Stimulated activated CD4-positive, alpha-beta T cell treated with anti-CD3 and anti-CD28 coated beads, Interleukin-4, amount 100 ng/mL, for 1 hour (primary cell): ENCODE measurements at regions not wholly inside any gene's neighbourhood (a gene's known extent, or its start where the extent isn't known, plus 50 kb on each side); places are given as distances from the start of the nearest gene placed in this dataset.
"Not testable (repeated sequence)": the region's sequence is repeated elsewhere in the genome, so short reads cannot be mapped to it uniquely, and the experiment has no call there.

Source experiments
- DNase-seq: peaks from one replicate; pipeline ENCODE4 v3.0.0-alpha.2; 2020

DNA sequence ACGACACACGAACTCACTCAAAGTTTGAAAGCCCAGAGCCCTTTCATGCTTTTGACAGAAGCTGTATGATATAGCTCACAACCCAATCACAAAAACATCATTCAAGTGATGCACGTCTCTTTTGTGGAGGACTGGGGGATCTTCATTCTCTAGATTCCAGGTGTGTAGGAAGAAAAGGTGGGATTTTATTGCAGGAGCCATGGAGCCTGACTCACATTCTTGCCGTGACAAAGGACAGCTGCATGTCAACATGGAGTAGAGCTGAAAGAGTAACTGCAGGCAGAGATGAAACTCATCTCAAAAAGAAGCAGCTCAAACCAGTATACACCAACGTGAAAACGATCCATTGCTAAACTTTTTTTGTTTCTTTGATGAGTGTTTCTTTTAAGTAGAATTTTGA lies 50.9 kb upstream of the PDE1A start:
- no peak for DNase-seq

- no peak for DNase-seq
Observed at GRCh38 chr2:182481676-182482075, 54.8 kb upstream of the PDE1A start.

- DNase-seq = no peak
Observed at GRCh38 chr2:182482511-182482910, 55.7 kb upstream of the PDE1A start.

DNA sequence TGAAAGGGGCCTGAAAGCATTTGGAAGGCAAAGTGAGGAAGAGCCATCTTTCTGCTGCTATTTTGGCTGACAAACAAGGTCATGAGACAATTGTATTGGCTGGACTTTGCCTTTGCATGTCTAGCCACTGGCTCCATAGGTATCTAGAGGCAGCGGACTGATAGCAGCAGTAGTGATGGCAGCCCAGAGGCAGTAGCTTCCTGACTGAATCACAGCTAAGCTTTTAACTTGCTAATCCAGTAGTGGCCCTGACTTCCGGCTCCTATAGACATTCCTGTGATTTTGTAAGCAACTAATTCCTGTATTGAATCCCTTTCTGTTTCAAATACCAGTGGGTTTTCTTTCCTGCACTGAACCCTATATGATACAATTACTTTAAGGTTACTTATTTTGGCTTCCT lies 69.8 kb upstream of the PDE1A start:
- no peak for DNase-seq

DNA sequence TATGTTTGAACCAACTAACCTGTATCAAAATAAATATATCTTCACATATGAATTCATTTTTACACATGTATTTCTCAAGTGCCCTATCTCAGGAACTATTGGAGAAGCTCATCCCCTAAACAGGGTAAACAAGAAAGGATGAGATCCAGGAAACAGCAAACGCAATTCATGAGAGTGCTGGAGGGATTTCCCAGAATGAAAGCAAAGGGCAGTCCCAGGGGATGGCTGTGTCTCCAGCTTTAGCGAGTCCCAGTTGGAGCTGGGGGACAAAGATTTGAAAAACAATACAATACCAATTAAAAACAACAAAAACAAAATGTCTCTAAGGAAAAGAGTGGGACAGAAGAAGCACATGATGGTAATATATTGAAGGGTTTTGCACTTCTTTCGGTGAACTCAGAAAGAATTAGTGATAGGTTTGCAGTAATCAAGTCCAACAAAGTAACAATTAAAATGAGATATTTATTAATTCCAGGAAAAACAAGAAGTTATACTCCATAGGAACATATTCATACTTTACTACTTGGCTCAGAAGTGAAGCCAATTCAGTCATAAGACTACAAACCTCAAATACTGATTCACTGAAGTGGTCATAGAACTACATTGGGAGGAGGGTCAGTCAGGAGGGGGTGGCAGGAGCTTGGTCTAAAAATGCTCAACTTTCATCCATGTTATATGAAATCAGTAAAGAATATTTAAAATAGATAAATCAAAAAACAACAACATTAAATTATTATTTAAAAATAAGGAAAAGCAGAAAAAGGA lies 73.1 kb upstream of the PDE1A start:
- DNase-seq = no peak

- no peak for DNase-seq
Observed at GRCh38 chr2:182503886-182504285, 77.0 kb upstream of the PDE1A start.

GRCh38 chr2:182504903-182505302 lies 78.1 kb upstream of the PDE1A start:
- DNase-seq = no peak

DNA sequence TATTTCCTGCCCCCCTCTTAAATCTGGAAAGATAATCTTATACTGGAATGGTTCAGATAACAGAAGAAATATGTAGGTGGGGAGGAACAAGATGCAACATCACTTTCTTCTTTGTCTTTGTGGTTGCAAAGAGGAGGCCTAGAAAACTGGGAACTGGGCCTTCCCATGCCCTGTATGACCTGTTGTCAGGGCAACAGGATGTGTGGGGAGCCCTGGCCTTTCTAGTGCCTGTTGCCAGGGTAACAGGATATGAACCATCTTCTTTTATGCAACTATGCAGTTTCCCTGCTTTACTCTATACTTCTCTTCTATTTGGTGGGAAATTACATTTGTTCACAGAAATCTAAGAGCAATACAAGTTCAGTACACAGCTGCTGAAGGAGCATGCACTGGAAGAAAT lies 79.8 kb upstream of the PDE1A start:
- no peak for DNase-seq

DNA sequence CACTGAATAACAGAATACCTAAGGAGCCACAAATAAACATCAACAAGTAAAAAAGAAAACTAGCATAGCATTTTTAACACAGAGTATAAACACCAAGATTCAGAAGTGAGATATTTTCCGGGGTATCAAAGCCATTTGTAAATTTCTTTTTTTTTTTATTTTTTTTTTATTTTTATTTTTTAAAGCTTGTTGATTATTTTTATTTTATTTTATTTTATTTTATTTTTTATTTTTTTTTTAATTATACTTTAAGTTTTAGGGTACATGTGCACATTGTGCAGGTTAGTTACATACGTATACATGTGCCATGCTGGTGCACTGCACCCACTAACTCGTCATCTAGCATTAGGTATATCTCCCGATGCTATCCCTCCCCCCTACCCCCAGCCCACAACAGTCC lies 81.7 kb upstream of the PDE1A start:
- DNase-seq = not testable (repeated sequence)

DNA sequence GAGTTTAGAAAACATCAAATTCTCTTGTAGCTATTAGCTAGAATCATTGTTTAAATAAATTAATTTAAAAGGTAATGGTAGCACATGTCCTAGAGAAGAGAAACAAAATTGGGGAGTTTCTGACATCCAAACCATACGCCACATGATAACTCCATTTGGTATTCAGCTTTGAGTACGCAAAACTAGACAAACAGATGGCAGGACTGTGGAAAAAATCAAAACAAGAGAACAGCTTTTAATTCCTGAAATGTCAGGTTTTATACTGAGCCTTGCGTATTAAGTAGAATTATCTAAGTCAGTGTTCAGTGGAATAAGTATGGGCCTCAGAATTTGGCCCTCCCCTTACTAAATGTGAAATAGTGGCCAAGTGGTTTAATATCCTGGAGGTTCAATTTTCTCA lies 82.4 kb upstream of the PDE1A start:
- DNase-seq = no peak

- no peak for DNase-seq
Observed at GRCh38 chr2:182521453-182522404, 94.9 kb upstream of the PDE1A start.

- no peak for DNase-seq
Observed at GRCh38 chr2:182522405-182522896, 95.6 kb upstream of the PDE1A start.

- no peak for DNase-seq
Observed at GRCh38 chr2:182522972-182523473, 96.2 kb upstream of the PDE1A start.

GRCh38 chr2:182530636-182531035 lies 103.8 kb upstream of the PDE1A start:
- DNase-seq = no peak

GRCh38 chr2:182540252-182540651 lies 113.4 kb upstream of the PDE1A start:
- no peak for DNase-seq

GRCh38 chr2:182541268-182541667 lies 114.4 kb upstream of the PDE1A start:
- DNase-seq = no peak

GRCh38 chr2:182542501-182543258 lies 115.8 kb upstream of the PDE1A start:
- no peak for DNase-seq

DNA sequence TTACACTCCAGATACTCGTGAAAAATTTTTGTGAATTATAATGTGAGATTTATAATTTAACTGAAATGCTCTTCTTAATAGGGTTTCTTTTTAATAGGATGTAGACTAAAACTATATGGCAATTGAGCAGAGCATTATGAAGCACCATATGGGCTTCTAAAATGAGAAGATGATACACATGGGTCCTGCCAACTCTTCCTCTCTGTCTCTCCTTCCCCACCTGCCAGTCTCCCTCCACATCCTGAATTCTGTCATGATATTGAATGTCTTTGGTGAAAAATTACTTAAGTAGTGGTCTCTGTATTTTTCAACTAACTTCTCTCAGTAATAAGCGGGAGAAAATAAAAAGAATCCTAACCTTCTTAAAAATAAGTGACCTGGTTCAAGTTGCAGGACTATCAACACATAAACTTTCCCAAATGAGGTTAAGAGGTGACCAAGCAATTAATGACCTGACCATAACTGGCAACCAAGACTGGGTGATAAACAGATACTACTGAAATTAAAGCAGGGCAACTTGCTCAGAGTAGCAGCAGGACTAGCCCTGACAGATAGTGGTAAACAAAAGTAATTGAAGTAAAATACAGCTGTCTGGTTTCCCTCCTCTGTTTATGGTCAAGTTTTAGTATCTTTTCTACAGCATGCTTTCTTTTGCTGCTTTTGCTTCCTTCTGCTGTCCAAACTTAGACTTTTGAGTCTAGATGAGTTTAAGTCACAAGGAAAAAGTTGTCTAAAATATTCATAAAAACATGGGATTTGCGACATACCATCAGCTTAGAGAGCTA lies 117.1 kb upstream of the PDE1A start:
- DNase-seq = no peak

DNA sequence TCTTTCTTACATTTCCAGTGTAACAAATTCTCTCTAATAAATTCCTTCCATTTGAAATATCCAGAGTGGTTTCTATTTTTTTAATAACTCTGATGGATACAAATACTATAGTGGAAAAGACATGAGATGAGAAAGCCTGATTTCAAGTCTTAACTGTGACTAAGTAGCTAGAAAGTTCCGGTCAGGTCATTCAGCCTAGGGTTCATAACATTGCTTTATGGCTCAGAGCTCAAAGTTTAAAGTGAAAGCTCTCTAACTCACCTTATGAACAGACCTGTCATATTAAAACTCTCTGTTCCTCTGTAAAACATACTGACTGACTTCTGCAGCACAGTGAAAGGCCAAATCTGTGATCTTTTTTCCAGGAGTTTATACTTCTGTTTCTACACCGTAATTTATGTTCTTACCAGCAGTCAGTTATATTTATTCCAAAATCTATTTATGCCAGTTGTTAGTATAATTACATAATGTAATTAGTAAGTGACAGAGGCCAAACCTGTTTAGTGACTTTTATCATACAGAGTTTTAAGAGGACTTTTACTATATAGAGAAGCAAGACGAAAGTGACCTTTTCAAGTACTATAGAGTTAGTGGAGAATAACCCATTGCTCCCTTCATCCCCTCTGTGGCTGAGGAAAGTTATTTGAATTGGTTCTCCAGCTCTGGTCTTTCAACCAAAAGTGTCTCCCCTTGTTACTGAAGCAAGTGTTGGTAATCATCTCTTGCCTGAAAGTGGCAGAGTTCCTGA lies 118.8 kb upstream of the PDE1A start:
- no peak for DNase-seq

DNA sequence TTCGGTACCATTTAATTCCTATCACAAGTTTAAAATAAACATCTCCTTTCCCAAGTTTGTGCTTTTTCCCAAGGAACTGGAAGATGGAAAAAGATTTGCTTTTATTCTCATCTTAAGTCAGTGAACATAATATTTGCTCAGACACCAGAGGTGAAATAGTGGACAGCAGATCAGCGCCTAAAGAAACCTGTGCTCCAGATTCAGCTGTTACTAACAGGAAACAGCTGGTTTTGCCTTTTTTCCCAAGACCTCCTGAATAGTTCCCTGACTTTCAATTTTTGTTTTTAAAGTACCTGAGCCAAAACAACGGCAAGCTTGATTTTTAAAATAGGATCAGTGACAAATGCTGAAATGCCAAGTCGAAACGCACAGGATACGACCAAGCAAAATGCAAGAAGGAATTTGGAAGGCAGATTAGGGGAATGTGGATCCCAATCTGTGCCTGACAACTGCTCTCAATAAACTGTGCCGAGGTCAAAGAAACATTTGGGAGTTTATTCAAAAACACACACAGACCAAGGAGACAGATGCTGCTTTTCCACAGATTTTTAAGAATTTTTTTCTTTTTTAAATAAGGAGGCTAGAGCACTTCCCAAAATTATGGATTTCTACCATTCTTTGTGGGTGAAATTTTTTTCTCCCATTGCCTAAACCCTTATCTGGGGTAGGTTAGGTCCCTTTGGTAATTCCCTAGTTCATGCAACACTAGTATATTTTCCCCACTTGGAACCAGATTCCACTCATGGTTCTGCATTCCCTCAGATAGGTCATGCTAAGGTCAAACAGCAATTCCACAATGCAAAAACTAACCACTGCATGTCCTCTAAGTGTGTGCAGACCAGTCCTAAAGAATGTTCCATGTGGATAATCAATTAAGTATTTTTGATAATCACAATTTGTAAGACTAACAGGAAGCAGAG lies 121.5 kb upstream of the PDE1A start:
- DNase-seq = no peak
